GM20000 (cell line): ENCODE measurements at regions not wholly inside any gene's neighbourhood (a gene's known extent, or its start where the extent isn't known, plus 50 kb on each side); places are given as distances from the start of the nearest gene placed in this dataset.
"Not testable (repeated sequence)": the region's sequence is repeated elsewhere in the genome, so short reads cannot be mapped to it uniquely, and the experiment has no call there.

Experiments
- DNase-seq: peaks from one replicate; pipeline ENCODE4 v3.0.0; 2012; ENCODE audit warnings: low spot score
- TF ChIP-seq, protein P1 (sequence below): IDR thresholded peaks from 2 replicates; pipeline ENCODE4 v1.5.1; 2012; ENCODE audit warnings: mild to moderate bottlenecking, control low read depth; ENCODE audit errors: extremely low read depth, missing control alignments

DNA sequence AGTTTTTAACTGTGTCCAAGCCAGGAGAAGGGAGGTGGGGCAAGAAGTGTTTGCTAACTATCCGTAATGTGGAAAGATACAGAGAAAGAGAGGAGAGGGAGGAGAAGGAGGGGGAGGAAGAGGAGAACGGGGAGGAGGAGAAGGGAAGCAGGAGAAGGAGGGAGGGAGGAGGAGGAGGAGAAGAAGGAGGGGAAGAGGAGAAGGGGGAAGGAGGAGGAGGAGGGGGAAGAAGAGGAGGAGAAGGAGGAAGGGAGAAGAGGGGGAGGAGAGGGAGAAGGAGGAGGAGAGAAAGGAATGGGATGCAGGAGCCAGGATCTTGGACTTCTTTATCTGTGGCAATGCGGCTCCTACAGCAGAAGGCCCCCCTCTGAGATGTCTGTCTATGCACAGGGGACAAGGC, 510.3 kb upstream of the CCDC196 start:
- TF ChIP-seq, protein P1, sequence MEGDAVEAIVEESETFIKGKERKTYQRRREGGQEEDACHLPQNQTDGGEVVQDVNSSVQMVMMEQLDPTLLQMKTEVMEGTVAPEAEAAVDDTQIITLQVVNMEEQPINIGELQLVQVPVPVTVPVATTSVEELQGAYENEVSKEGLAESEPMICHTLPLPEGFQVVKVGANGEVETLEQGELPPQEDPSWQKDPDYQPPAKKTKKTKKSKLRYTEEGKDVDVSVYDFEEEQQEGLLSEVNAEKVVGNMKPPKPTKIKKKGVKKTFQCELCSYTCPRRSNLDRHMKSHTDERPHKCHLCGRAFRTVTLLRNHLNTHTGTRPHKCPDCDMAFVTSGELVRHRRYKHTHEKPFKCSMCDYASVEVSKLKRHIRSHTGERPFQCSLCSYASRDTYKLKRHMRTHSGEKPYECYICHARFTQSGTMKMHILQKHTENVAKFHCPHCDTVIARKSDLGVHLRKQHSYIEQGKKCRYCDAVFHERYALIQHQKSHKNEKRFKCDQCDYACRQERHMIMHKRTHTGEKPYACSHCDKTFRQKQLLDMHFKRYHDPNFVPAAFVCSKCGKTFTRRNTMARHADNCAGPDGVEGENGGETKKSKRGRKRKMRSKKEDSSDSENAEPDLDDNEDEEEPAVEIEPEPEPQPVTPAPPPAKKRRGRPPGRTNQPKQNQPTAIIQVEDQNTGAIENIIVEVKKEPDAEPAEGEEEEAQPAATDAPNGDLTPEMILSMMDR = no peak
- no peak for DNase-seq

DNA sequence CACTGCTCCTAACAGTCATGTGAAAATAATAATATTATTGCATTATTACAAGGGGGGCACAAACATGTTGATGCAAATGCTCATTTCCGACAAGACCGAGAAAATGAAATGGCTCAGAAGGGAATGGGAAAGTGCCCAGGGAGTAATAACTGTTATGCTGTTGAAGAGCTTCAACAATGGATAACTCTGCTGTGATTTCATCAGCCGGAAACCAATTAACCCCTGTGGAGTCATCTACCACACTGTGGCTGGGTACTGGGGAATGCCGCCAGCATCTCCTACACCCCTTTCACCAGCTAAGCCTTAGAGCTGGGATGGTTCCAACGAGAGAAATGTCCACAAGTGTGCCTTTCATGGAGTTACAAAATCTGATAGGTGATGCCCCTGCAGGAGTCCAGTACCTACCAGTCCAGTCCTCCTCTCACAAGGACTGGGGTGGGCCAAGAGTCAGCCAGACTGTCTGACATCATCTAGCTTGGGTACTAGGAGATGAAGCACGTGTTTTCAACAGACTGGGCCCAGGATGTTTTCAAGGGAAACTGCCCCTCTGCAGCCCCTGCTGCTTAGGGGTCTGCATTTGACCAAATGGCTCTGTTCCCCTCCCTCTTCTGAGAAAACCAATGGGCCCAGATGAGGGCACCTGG, 509.3 kb upstream of the CCDC196 start:
- TF ChIP-seq, protein P1 = no peak
- DNase-seq = no peak

DNA sequence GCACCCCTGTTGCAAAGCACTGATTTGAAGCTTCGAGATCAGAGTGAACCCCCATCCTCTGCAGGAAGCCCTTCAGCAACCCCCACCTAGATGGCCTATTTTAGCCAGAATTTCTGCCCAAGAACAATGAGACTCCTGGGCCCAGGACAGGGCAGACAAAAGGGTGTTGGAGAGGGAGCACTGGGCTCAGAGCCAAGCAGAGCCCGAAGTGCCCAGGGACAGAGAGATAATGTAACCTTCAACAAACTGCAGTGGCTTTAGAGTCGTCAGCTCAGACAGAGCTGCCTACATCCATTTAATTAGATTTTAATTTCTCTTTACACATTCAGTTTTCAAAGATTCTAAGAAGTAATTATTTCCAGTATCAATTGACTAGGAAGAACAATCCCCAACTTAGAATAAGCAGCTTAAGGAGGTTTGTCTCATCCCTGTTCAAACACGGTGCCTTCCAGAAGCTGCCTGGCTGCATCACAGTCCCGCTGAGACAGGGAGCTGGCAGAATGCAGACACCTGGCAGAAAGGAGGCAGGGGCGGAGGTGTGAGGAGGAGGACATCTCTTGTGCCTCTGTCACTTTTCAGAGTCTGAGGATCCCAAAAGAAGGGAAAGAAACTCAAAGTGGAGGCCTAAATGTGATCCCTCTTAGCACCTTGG, 504.9 kb upstream of the CCDC196 start:
- DNase-seq = no peak
- TF ChIP-seq, protein P1 = no peak

DNA sequence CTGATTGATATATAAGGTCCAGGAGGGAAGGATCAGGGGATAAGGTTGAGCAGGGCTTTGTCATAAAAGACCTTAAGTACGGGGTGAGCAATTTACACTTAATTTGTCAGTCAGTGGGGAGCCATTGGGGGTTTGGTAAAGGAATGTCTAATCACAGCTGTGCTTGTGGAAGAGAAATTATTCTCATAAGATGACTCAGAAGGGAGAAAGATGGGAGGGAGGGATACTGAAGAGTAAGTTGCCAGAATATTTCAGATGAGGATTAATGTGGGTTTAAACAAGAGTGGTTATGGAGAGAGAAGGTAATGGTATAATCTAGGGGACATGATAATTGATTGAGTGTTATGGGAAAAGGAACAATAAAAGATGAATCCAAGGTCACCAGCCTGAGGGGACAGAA, 500.1 kb upstream of the CCDC196 start:
- DNase-seq = no peak
- TF ChIP-seq, protein P1 = no peak

DNA sequence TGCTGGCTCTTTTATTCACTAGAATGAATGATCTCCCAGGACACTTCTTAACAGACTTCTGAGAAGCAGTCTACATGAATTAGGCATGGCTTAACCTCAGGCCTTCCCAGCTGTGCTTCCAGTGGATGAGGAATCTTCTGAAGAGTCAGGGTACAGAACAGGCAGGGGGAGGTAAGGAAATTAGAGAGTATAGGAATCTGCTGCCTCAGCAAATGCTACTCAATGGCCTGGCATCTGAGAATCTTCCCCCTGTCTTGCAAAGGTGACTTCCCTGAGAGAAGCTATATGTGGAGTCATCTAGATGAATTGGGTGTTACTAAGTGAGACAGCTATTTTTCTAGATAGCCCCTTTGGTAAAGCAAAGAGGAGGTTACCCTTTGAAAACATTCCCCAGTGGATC, 496.2 kb upstream of the CCDC196 start:
- DNase-seq = no peak
- TF ChIP-seq, protein P1 = no peak

DNA sequence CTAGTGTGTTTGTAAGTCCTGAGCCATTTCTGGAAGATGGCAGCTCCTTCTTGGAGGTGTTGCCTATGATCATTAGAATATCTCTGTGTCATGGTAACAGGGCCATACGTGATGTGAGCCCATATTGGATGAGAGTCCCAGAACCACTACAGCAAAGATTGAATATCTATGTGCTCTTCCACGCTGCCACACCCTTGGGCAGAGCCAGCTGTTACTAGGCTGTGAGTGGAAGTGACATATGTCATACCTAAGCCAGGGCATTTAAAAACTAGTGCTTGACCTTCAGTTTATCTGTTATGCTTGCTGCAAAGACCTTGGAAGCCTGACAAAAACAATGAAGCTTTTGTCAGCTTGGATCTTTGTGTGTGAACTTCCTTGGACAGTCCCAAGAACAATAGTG, 495.1 kb upstream of the CCDC196 start:
- no peak for DNase-seq

DNA sequence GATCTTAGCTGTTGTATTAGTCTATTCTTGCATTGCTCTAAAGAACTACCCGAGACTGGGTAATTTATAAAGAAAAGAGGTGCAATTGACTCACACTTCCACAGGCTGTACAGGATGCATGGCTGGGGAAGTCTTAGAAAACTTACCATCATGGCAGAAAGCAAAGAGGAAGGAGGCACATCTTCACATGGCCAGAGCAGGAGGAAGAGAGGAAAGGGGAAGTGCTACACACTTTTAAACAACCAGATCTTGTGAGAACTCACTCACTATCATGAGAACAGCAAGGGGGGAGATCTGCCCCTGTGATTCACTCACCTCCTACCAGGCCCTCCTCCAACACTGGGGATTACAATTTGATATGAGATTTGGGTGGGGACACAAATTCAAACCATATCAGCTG, 494.2 kb upstream of the CCDC196 start:
- DNase-seq = not testable (repeated sequence)

More for the DNA sequence above, 495.1 kb upstream of the CCDC196 start:
- TF ChIP-seq, protein P1 = no peak

DNA sequence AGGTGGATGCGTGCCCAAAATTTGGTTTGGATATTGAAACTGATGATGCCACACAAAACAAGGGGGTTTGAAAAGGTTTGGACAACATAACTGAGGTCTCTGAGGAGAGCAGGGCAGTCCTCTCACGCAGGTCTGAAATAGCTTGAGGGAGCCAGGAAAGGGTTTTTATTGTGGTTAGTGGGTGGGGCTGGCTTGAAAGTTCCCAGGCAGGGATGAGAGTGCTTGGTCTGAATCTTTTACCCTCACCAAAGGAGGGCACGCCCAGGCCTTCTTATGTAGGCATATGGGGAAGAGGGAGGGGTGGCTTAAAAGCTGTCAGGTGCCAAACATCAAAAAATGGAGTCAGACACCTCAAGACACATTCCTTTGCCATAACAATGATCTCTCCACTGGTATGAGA, 493.1 kb upstream of the CCDC196 start:
- DNase-seq = no peak
- TF ChIP-seq, protein P1 = no peak
